ENCODE measurements at regions not wholly inside any gene's neighbourhood (a gene's known extent, or its start where the extent isn't known, plus 50 kb on each side); places are given as distances from the start of the nearest gene placed in this dataset.

DNA sequence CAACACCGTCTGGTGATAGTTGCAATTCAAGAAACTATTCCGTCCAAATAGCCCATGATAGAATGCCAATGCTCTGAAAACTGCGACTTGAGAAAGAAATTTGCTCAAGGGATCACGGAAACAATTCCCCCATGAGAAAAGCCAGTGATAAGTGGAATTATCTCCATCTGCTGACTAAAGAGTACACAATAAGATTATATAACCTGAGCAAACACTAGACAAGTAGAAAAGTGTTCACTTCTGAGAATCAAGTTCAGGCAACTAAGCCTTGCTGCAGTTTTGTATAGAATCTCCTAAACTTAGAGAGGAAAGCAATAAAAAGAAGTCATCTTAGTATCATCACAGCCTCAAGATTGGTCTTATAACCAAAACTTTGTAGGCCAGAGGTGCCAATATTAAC is 336.3 kb upstream of the NRXN1 start:
- H3K9me3 Mint-ChIP-seq = peaks cover under 1% of the 10 kb centered on the region
- no peak overlapping the region for H3K4me3 Mint-ChIP-seq
- TF ChIP-seq CTCF (IDR thresholded peaks at IDR 0.05) = no peak
- DNase-seq = no peak
- no peaks in the 10 kb centered on the region for H3K36me3 Mint-ChIP-seq (ENCODE audit: low read depth)
- no peaks in the 10 kb centered on the region for H3K4me1 Mint-ChIP-seq
- no peak overlapping the region for H3K27ac Mint-ChIP-seq
- H3K27me3 Mint-ChIP-seq (ENCODE audit: low read depth, poor library complexity) = no peaks in the 10 kb centered on the region

DNA sequence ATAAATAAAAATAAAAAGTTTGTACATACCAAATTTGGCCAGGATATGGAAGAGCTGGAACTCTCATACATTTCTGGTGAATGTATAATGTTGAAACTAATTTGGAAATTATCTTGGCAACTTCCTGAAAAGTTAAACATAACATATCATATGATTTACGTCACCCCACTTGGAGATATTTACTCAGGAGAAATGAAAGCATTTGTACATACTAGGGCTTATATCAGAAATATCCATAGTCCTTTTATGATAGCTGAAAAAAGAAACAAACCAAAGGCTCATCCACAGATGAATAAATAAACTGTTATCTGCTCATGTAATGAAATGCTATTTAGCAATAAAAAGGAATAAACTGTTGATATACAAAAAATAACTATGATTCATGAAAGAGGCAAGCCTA is 318.2 kb upstream of the NRXN1 start:
- no peak for TF ChIP-seq CTCF (IDR thresholded peaks at IDR 0.05)
- H3K9me3 Mint-ChIP-seq = no peaks in the 10 kb centered on the region

DNA sequence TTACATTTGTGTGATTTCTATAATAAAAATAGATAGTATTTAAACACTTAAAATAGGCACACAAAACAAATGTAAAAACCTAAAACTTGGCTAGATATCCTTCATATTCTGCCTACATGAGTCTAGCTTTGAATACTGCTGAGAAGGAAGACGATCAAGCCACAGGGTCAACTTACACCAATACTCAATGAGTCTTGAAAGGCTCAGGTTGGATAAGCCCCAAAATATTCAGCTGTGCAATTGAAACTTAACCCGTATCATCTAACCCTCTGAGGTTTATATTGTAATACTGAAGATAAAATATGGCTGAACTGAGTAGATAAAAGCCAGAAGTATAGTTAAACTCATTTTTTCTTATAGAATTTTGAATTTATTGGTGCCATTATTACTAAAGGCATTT is 313.0 kb upstream of the NRXN1 start:
- Mint-ChIP-seq H3K36me3 (ENCODE audit: low read depth) (no peaks in the 10 kb centered on the region), H3K27me3 (ENCODE audit: low read depth, poor library complexity) (no peaks in the 10 kb centered on the region), H3K4me1 (no peaks in the 10 kb centered on the region), H3K27ac (no peak overlapping the region), H3K4me3 (no peak overlapping the region), H3K9me3 (no peaks in the 10 kb centered on the region)
- no peak for TF ChIP-seq CTCF (IDR thresholded peaks at IDR 0.05)
- DNase-seq = no peak

More for the DNA sequence above, 318.2 kb upstream of the NRXN1 start:
- Mint-ChIP-seq H3K4me1 (no peaks in the 10 kb centered on the region), H3K27me3 (ENCODE audit: low read depth, poor library complexity) (no peaks in the 10 kb centered on the region), H3K4me3 (no peak overlapping the region), H3K27ac (no peak overlapping the region), H3K36me3 (ENCODE audit: low read depth) (no peaks in the 10 kb centered on the region)
- DNase-seq = no peak

GRCh38 chr2:51335087-51336058 is 303.4 kb upstream of the NRXN1 start:
- H3K36me3 Mint-ChIP-seq (ENCODE audit: low read depth) = no peaks in the 10 kb centered on the region
- no peak for TF ChIP-seq CTCF (IDR thresholded peaks at IDR 0.05)
- H3K27ac Mint-ChIP-seq = no peak overlapping the region
- DNase-seq = no peak
- H3K4me1 Mint-ChIP-seq = no peaks in the 10 kb centered on the region
- H3K4me3 Mint-ChIP-seq = no peak overlapping the region
- no peaks in the 10 kb centered on the region for H3K9me3 Mint-ChIP-seq
- no peaks in the 10 kb centered on the region for H3K27me3 Mint-ChIP-seq (ENCODE audit: low read depth, poor library complexity)

- no peak for TF ChIP-seq CTCF (IDR thresholded peaks at IDR 0.05)
- no peaks in the 10 kb centered on the region for H3K36me3 Mint-ChIP-seq (ENCODE audit: low read depth)
- no peaks in the 10 kb centered on the region for H3K4me1 Mint-ChIP-seq
- H3K27ac Mint-ChIP-seq = no peak overlapping the region
- H3K4me3 Mint-ChIP-seq = no peak overlapping the region
- DNase-seq = no peak
- no peaks in the 10 kb centered on the region for H3K27me3 Mint-ChIP-seq (ENCODE audit: low read depth, poor library complexity)
- no peaks in the 10 kb centered on the region for H3K9me3 Mint-ChIP-seq
These were observed 297.6 kb upstream of the NRXN1 start for GRCh38 chr2:51329512-51329911.

DNA sequence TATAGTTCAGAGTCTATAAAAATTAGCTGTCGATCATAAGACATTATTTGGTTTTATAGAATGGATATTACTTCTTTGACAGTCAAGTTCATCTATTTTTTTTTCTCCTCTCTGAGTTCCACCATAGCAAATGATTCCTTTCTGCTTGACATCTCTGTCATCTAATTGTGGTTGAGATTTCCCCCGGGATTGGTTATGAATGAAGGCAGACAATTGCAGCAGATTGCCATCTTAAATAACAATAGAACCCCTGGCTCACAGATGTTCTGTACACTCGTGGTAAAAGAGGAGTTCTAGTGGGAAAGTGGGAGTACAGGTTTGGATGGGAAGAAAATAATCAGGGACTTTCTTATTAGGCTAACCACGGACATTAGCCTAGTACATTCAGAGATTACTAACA is 292.1 kb upstream of the NRXN1 start:
- Mint-ChIP-seq H3K9me3 (peaks cover 9% of the 10 kb centered on the region), H3K27ac (no peak overlapping the region), H3K4me3 (no peak overlapping the region), H3K27me3 (ENCODE audit: low read depth, poor library complexity) (no peaks in the 10 kb centered on the region), H3K4me1 (no peaks in the 10 kb centered on the region), H3K36me3 (ENCODE audit: low read depth) (no peaks in the 10 kb centered on the region)
- TF ChIP-seq CTCF (IDR thresholded peaks at IDR 0.05) = no peak
- DNase-seq = no peak
